Spleen (tissue), 7 donors: ENCODE measurements at regions not wholly inside any gene's neighbourhood (a gene's known extent, or its start where the extent isn't known, plus 50 kb on each side); places are given as distances from the start of the nearest gene placed in this dataset.

ENCODE experiments used
- CTCF ChIP-seq, 11 experiments: fragments of 200-600 bp in 7 of 11; fragments of 450-650 bp in 4 of 11; sonication (generic) in 4 of 11; IDR thresholded peaks in 8 of 11; conservative IDR thresholded peaks in 3 of 11; 1 replicate in 7 of 11; 2 replicates in 4 of 11; pipeline versions ENCODE4 v1.4.0 to v1.8.0; 2016 to 2021; ENCODE audit warnings: antibody characterized with exemption in 11 of 11, inconsistent platforms in 4 of 11, mild to moderate bottlenecking in 1 of 11
- POLR2A ChIP-seq, 3 donors: fragments of 450-650 bp; IDR thresholded peaks; one replicate each; pipeline ENCODE4 v1.5.1; 2017; ENCODE audit warnings: antibody characterized with exemption in 3 of 3, mild to moderate bottlenecking in 1 of 3
- donor health status: DM: no; HTN: no; CAD: no; lungs with moderate emphysema.
- donor health status: DM: no; HTN: no; CAD: no.
- donor health status: DM: no; HTN: no; CAD: no.

- no peak for TF ChIP-seq CTCF (IDR thresholded peaks at IDR 0.05 in 8 of 11, conservative IDR thresholded peaks at IDR 0.05 in 3 of 11)
- TF ChIP-seq POLR2A (IDR thresholded peaks at IDR 0.05) = no peak
These were observed 346.8 kb upstream of the FAM174A start for GRCh38 chr5:100188339-100188738.
